PC-3 (cell line): ENCODE measurements at regions not wholly inside any gene's neighbourhood (a gene's known extent, or its start where the extent isn't known, plus 50 kb on each side); places are given as distances from the start of the nearest gene placed in this dataset.

Experiments used
- EZH2 ChIP-seq: fragments of 300-600 bp; sonication (generic); IDR thresholded peaks from one replicate; pipeline ENCODE4 v1.6.1; 2017; ENCODE audit warnings: antibody characterized with exemption, mild to moderate bottlenecking, low read length; ENCODE audit not compliant: unreplicated experiment
- EZH2phosphoT487 ChIP-seq: fragments of 300-600 bp; sonication (generic); IDR thresholded peaks from 2 replicates; pipeline ENCODE4 v1.6.1; 2018; ENCODE audit warnings: mild to moderate bottlenecking, antibody characterized with exemption, low read length, borderline replicate concordance
- TF ChIP-seq, protein P1 (sequence below): fragments of 300-600 bp; sonication (generic); conservative IDR thresholded peaks from 2 replicates; pipeline ENCODE4 v1.5.1; 2017; ENCODE audit warnings: antibody characterized with exemption, low read depth, mild to moderate bottlenecking, low read length

DNA sequence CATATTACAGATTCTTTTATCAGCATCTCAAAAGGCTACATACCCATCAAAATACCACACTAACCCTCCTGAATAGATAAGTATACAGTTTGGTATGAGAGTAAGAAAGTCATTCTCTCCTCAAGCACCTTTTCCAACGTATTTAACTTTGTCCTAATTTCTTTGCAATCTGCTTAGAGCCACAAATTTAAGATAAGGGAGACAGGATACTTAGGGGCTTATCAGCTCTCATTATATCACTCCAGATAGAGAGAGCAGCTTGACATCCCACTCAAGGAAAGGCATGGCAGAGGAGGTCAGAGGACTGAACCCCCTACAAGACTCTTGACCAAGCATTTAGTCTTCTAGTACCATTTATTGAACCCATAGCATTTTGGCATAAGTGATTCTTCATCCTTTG, 262.4 kb downstream of the ADGRA3 start:
- TF ChIP-seq, protein P1, sequence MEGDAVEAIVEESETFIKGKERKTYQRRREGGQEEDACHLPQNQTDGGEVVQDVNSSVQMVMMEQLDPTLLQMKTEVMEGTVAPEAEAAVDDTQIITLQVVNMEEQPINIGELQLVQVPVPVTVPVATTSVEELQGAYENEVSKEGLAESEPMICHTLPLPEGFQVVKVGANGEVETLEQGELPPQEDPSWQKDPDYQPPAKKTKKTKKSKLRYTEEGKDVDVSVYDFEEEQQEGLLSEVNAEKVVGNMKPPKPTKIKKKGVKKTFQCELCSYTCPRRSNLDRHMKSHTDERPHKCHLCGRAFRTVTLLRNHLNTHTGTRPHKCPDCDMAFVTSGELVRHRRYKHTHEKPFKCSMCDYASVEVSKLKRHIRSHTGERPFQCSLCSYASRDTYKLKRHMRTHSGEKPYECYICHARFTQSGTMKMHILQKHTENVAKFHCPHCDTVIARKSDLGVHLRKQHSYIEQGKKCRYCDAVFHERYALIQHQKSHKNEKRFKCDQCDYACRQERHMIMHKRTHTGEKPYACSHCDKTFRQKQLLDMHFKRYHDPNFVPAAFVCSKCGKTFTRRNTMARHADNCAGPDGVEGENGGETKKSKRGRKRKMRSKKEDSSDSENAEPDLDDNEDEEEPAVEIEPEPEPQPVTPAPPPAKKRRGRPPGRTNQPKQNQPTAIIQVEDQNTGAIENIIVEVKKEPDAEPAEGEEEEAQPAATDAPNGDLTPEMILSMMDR: no peak
- TF ChIP-seq EZH2 (no peak), EZH2phosphoT487 (no peak)
